HG02884 (cell line): ENCODE measurements at regions not wholly inside any gene's neighbourhood (a gene's known extent, or its start where the extent isn't known, plus 50 kb on each side); places are given as distances from the start of the nearest gene placed in this dataset.
"Not testable (repeated sequence)": the region's sequence is repeated elsewhere in the genome, so short reads cannot be mapped to it uniquely, and the experiment has no call there.

Experiments used
- ATAC-seq: cut with Tn5 transposase; IDR thresholded peaks from one replicate; pipeline ENCODE4 v1.9.1; 2021; ENCODE audit warnings: mild to moderate bottlenecking, moderate library complexity; ENCODE audit not compliant: unreplicated experiment

DNA sequence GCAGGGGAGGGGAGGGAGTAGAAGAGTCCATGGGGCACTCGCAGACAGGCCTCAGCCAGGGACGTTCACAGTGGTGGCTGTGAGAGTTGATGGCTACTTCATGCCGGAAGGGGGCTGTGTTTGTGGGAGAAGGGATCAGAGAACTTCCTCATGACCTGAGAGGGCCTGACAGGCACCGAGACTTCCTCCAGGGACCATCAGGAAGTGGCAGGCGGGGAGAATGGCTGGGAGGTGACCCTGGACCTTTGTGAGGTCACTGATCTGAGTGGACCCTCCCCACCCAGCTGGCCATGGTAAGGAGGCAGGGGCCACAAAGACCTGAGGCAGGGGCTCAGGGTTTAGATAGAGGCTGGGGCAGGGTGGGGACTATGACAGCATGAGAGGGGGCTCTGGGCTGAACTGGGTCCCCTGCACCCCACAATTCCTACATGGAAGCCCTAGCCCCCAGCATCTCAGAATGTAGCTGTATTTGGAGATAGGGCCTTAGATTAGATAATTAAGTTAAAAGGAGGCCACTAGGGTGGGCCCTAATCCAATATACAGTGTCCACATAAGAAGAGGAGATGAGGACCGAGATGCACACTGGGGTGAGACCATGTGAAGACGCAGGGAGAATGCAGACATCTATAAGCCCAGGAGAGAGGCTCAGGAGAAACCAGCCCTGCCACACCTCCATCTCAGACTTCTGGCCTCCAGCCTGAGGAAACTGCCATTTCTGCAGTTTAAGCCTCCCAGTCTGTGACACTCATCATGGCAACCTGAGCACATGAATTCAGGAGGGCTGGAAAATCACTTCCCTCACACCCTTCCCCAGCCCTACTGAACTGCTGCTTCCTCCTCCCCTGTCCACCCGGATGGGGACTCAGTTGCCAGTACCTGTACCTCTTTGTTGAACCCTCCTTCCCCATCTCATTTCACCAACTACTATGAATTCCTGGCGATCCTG is 273.9 kb upstream of the ZNF32 start:
- no peak for ATAC-seq

DNA sequence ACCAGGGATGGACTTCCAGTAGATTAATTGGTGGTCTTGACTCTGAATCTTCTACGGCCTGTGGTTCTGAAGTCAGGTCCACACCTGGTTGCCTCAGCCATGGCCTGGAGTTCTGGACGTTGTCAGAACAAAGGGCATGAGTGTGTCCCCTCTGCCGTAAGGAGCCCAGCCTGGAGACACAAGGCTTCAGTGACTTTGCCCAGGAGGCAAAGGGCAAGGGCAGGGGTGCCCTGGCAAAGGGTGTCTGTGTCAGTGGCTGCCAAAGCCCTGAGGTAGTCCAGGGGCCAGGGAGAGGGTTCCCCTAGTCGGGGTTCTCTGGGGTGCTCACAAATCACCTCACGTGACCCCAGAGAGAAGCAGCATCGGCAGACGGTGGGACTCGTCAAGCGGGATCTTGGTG is 273.2 kb upstream of the ZNF32 start:
- no peak for ATAC-seq

DNA sequence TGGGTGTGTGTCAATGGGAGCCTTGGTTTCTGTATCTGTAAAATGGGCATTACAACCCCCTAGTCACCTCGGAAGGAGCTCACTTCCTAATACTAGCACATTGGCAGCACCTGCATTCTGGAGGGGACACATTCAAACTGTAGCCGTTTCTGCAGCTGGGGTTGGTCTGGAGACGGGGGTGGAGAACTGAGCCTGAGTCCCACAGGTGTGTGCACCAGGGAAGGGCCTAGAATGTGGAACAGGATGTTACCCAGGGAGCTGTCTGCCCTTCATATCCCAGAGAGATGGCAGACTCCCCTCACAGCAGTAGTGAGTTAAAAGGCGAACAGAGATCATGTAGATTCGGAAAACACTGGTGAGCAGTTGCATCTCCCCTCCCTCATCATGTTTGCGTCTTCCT is 272.8 kb upstream of the ZNF32 start:
- ATAC-seq = no peak

DNA sequence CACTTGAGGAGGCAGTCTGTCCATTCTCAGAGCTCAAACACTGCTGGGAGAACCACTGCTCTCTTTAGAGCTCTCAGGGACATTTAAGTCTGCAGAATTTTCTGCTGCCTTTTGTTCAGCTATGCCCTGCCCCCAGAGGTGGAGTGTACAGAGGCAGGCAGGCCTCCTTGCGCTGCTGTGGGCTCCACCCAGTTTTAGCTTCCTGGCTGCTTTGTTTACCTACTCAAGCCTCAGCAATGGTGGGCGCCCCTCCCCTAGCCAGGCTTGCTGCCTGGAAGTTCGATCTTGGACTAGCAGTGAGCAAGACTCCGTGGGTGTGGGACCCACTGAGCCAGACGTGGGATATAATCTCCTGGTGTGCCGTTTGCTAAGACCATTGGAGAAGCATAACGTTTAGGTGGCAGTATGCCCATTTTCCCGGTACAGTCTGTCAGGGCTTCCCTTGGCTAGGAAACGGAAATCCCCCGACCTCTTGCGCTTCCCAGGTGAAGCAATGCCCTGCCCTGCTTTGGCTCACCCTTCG is 271.6 kb upstream of the ZNF32 start:
- not testable (repeated sequence) for ATAC-seq

DNA sequence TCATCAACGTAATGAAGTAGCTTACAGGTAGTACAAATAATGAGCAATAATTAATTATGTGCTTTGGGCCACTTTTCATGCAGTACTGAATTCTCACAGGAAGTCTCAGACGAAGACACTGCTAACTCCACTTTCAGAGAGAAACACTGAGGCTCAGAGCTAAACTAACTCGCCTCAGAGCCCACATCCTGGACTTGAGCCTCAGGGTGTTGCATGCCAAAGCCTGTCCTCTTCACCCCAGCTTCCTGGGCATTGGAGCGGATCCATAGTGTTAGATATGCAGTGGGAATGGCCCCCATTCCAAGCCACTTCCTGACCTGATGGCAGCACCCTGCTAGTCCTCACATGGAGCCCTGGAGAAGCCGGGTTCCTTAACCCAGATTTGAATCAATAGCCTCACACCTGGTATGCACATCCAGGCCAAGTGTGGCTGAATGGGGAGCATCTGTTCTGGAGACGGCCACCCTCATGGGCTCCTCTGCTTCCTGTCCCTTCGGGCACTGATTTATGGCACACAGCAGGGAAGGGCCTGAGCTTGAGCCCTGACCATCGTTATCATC is 265.1 kb upstream of the ZNF32 start:
- ATAC-seq = no peak

DNA sequence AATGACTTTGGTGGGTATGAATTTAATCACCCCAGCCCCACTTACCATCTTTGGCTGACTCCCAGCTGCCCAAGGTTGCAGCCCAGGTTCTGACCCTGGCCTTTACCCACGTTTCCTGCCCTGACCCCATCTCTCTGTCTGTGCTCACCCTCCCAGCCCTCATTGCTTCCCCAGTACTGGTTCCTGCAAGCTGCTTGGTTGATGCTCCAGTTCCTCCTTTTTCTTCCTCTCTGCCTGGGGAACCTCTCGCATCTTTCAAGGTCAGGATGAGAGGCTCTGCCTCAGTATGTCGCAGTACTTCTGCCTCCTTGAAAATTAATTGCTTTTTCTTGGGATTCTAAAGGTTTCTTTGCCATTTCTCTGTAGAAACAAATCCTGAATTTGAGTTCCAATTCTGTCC is 263.8 kb upstream of the ZNF32 start:
- no peak for ATAC-seq

DNA sequence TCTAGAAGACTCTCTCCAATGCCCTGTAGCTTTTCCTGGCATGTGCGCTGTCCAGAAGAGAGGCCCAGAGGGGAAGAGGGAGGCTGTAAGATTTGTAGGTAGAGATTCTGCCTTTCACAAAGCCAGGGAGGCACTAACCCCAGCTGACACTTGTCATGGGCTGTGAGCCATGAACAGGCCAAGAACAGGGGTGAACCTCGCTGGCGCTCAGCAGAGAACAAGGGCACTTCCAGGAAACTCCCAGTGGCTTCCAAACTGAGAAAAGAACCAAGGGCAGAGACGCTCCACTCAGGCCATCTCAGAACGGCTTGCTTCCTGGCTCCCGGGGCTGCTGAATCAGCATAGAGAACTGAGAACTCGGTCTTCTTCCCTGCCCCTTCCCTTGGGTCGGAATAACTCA is 257.8 kb upstream of the ZNF32 start:
- no peak for ATAC-seq

DNA sequence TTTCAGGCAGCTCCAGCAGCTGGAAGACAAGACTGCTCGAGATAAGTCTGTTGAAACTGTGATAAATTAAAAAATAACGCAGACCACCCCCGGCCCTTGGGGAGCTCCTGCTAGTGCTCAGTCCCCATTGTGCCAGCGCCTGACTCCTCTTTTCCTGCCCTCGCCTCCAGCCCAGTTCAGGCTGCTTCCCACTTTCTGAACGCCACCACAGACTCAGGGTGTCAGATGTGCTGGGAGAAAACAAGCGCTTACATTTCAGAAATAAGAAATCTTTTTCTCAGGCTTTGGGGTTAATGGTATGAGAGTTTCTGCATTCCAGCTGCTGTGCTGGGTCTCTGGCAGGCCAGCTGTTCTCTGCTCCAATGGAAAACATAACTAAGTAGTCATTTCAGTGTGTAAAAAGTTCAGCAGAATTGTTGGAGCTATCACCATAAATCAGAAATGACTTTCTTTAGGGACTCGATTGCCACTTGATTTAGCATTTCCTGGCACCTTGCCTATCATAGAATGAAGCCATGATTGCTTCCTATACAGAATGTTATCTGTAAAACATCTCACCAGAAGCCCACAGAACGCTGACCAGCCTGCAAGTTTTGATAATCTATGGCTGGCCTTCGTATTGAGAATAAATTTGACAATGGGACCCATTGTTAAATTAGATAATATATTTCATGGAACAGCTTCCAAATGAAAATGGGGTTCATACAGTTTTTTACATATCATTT is 257.0 kb upstream of the ZNF32 start:
- no peak for ATAC-seq

DNA sequence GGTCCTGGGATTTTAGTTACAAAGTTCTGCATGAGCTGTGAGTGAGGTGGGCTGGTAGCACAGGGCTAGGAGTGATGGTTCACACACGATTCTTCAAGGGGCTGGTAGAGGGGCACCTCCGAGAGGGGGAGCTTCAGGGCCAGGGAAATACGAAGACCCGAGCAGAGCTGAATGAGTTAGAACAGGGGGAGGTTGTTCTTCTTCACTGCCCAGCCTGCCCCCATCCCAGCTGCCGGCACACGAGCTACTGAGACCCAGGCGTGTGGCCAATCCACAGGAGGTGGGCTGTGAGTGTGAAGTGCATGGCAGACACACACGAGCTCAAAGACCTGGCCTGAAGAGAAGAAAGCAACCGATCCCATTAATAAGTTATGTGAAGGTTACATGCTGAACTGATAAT is 256.2 kb upstream of the ZNF32 start:
- ATAC-seq = no peak

DNA sequence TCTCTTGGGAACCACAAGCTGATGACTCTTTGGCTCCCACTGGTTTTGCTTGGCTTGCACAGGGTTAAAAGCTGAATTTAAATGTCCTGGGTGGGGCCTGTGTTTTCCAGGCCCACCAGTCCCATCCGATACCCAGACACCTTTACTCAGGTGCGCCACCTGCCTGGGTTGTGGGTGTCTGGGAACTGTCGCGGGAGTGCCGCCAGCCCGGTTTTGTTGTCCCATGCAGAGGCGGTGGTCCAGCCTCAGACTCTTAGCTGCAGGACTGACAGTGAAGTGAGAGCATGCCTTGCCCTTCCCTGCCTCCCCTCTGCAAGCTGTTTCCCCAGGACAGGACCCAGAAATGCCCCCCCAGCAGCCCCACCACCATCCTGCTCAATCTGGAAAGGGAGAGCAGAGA is 255.6 kb upstream of the ZNF32 start:
- ATAC-seq = no peak

DNA sequence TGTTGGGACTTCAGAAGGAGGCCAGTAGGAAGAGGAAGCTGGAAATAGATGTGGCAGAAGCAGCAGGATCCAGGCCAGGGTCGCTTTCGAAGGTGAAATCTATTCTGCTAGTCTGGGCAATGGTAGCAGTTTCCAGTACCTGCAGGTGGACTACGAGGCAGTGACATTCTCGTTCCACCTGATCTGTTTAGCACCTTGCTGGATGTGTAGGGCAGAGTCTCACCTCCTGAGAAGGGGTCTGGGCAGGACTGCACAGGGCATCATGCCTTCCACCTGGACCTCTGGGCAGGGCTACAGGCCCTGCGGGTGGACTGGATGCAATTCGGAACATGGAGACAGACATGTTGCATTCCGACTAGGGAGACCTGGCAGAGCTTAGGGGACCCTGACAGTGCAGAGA is 254.8 kb upstream of the ZNF32 start:
- ATAC-seq = no peak

DNA sequence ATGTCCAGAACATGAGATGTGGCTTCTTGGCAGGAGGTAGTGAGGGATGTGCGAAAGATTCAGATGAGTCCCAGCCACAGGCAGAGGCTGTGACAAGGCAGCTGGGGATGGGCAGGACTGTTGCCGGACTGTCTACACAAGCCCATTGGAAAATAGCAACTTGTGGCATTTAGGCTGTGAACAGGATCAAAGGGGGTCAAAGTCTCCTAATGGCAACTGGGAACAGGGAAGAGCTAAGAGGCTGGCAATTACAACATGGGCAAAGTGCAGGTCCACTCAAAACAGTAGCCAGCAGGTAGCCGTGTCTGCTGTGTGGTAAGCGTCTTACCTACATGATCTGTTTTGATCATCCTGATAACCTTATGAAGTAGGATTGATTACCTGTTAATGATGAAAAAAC is 254.2 kb upstream of the ZNF32 start:
- ATAC-seq = no peak

DNA sequence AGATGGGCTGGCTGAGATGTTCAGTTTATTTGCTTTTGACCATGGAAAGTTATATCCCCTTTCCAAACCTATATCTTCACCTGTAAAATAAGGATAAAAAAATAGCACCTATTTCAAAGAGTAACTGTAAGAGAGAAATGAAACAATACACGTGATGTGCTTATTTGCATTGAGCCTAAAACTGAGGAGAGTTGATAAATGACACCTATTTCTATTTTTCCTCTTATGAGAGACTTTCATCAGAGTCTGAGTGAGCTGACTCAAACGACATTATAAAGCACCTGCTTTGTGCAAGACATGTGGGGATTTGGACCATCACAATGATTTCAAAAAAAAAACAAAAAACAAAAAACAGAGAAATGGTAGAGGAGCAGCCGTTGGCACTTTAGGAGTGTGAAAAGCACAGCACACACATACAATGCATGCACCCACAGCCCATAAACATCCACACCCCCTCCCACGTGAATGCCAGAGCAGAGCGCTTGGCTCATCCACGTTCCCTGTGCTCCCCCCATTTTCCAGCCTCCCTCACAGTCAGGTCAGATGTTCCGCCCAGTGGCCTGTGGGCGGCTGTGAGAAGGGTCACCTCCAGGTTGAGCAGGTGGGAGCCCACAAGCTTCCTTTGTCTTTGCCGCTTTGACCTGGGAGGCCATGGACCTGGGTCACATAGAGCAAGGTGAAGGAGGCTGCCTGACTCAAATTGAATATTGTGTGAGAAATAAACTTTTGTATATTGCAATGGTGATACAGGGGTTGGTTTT is 253.2 kb upstream of the ZNF32 start:
- ATAC-seq = no peak

DNA sequence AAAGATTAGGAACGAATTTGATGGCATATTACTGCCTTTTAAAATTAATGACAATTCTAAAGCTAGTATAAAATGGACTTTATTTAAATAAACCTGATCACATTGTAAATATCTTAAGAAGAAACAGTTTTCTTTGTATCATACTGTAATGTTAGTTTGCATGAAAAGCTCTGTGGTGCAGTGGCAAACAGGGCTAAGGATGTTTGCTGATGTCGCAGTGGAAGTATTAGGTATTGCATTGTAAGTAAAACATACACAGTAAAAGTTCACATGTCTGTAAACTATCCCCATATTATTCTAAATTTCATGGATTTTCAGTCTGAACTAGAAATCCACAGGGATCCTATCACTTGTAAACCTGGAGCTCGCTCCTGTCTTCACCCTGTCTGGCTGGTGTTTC is 252.6 kb upstream of the ZNF32 start:
- ATAC-seq = no peak

DNA sequence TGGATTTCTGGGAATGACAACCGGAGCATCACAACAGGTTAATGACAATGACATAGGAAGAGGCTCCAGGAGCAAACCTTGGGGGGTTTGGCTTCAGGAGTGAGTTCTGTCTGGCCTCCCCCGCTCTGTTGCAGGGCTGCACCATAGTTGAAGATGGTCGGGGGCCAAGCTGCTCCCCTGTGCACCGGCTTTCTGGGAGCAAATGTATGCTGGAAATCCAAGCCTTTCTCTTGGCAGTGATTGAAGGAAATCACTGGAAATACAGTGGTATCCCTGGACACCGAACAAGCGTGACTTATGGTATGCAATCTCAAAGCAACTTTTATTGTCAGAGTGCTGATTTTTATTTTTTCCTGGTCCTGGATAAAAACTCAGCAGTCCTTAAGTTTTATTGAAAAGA is 251.9 kb upstream of the ZNF32 start:
- no peak for ATAC-seq

DNA sequence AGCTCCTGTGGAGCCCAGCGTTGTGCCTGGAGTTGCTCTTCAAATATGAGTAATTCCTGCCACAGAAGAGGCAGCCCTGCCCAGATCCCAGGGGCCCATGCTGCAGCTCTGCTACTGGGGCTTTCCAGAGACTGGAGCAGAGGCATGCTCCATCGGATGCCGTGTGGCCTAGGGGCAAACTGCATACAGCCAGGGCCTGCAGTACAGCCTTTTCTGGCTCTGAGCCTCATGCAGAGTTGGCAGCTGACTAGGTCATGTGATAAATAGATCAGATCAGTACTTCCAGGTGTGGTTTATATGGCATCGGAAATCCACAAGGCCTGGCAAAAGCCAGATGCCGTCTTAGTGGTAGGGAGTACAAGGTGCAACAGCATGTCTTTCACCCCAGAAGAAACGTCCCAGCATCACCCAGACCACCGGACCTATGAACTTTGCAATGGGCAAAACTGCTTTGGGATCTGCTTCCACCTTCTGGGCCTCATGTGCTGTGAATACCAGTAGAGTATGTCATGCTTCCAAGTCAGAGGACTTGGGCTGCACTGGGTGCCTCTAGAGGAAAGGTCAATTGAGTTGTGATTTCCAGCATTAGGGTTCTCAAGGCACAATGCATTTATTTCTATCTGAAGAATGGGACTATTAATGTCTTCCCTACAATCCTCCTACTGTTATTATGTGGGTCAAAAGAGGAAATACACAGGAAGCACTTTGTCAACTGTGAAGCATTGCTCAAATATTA is 250.7 kb upstream of the ZNF32 start:
- no peak for ATAC-seq

DNA sequence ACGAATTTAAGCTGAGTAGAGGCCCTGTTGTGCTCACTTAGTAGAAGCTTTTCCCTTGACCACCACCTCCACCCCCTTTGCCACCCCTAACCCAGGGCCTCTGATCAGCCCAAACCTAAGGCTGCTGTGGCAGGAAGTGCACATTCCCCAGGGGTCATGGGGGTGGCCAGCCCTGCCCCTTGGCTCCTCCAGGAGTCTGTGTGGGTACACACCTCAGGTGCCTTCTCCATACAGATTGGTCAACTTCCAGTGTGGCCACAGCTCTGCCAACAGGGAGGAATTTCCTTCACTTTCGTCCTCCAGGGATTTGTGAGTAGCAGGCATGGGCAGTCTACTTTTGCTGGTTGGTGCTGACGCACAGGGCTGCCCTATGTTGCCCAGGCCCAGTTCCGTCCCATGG is 249.9 kb upstream of the ZNF32 start:
- no peak for ATAC-seq

DNA sequence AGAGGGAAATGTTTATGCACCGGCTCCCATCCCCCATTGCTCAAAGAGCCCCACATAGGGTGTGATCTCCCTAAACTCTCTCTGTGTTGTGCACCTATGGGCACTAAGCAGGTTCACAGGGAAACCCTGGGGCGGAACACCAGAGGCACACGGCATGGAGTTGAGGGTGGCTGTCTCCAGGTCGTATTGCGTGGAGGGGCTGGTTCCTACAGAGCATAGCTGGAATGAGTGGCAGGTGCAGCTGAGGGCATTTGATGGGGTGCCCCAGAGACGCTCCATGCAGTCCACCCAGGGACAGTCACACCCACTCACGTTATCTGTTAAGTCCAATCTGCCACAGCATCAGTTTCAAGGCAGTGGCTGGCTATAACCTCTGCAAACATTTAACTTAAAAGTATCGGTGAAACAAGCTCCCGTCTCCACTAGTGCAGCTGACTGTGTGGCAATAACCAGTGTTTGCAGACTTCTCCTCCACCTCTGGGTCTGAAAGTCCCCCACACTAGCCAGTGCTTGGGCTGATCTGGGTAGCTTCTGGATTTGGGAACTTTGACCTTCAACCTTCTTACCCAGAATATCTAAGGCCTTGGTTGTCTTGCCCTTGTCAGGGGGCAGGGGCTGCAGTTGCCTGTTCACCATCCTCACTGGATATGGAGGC is 249.2 kb upstream of the ZNF32 start:
- no peak for ATAC-seq

DNA sequence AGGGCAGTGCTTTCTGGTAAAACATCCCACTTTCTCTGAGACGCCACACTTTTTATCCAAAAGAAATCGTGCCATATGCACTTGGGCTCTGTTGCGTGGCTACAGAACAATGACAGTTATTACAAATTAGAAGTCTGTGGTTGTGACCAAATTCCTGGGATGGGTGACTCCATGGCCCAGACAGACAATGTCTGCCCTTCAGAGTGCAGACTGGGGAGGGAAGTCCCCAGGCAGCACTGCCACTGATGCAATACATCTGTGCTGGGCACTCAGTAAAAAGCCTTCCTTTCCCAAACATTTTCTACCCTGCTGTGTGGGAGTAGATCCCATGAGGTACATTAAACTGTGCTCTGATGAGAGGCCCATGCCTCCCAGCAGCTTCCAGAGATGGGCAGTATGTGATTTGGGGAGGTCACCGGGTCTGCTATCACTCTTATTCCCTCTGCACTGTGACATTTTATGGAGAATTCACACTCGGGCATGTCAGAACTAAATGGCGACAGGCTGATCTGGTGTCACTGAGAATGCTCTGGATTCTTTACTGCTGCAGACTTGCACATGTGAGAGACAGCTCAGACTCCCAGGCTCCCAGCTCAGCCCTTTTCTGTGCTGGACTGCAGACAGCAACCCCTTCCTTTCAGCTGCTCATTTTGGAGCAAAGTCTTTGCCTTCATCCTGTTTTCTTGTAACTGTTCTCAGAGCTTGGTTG is 243.5 kb upstream of the ZNF32 start:
- ATAC-seq = no peak
